Prostate gland (tissue), 2 donors: ENCODE measurements at regions not wholly inside any gene's neighbourhood (a gene's known extent, or its start where the extent isn't known, plus 50 kb on each side); places are given as distances from the start of the nearest gene placed in this dataset.

Experiments
- DNase-seq: peaks from one replicate; pipeline ENCODE4 v3.0.0-alpha.2; 2019; ENCODE audit warnings: low spot score
- H3K27ac ChIP-seq, 2 donors: fragments of 200-600 bp; sonication (generic); 2 replicates each; pipeline ENCODE4 v1.5.1; 2017 to 2019
- H3K27me3 ChIP-seq: fragments of 200-600 bp; sonication (generic); replicated peaks from 2 replicates; pipeline ENCODE4 v1.5.1; 2019; ENCODE audit not compliant: insufficient read depth
- H3K36me3 ChIP-seq, 2 donors: fragments of 200-600 bp; sonication (generic); 1 replicate in 1 of 2; 2 replicates in 1 of 2; pipeline versions ENCODE4 v1.5.1 to v1.8.1; 2017 to 2019
- H3K4me1 ChIP-seq: fragments of 200-600 bp; sonication (generic); replicated peaks from 2 replicates; pipeline ENCODE4 v1.5.1; 2019
- H3K4me3 ChIP-seq, 2 donors: fragments of 200-600 bp; sonication (generic); 2 replicates each; pipeline ENCODE4 v1.5.1; 2017 to 2019
- H3K9me3 ChIP-seq: fragments of 200-600 bp; sonication (generic); 2 replicates; pipeline ENCODE4 v1.5.1; 2017
- POLR2A ChIP-seq: fragments of 450-650 bp; IDR thresholded peaks from one replicate; pipeline ENCODE4 v1.6.1; 2016; ENCODE audit warnings: antibody characterized with exemption, mild to moderate bottlenecking
- POLR2AphosphoS5 ChIP-seq: sonication (generic); formaldehyde crosslinking; IDR thresholded peaks from one replicate; pipeline ENCODE4 v1.6.1; 2017; ENCODE audit warnings: antibody characterized with exemption
- WGBS: methylation state at CpG from one replicate; pipeline ENCODE4 v1.1.5; 2018; 5-methylcytosine and 5-hydroxymethylcytosine counted together
- intact Hi-C: fragments of 100-400 bp; cut with DNase I; formaldehyde crosslinking; loops from one replicate; pipeline ENCODE4 v1.14.2; 2022
- TF ChIP-seq, protein P1 (sequence below), 4 experiments: fragments of 200-600 bp in 2 of 4; fragments of 450-650 bp in 2 of 4; sonication (generic) in 2 of 4; IDR thresholded peaks; 1 replicate in 3 of 4; 2 replicates in 1 of 4; pipeline ENCODE4 v1.5.1; 2016 to 2019; ENCODE audit warnings: antibody characterized with exemption in 4 of 4, mild to moderate bottlenecking in 2 of 4, moderate library complexity in 2 of 4

DNA sequence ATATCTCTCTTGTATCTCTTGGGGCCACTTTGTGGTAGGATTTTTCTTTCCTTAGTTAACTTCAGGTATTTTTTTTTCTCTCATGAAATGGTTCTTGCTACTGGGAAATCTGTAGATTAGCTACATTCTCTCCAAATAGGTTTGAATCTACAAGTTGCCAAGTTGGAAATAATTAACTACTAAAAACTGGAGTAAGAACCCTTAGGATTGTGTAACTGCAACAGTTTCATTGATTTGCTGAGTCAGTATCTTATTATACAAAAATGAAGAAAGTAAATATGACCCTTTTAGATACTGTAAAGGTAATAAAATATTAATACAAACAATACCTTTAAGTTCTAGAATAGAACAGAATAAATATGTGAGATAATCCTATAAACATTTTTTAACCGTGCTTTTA is 327.9 kb downstream of the CXXC4 start:
- WGBS = 49% methylated on average over 1 of the region's 1 CpG
- no peak for DNase-seq

DNA sequence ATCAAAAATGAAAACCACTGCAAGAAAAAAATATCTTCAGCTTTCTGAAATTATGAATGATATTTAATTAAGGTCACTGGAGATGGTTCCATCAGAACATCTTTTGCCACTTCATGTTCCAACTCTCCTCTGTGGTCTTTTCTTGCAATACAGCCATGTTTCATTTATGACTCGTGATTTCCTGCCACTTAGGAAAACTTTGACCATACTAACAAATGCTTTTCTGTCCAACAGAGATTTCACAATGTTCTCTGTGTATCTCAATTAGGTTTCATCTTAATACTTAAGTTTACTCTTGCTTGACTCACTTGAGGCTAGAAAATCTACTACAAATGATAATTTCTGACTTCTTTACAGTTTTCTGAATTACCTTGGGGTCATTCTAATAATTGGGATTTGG is 330.9 kb downstream of the CXXC4 start:
- Histone ChIP-seq H3K27ac (no peak overlapping the region), H3K27me3 (no peaks in the 10 kb centered on the region), H3K36me3 (no peaks in the 10 kb centered on the region), H3K9me3 (no peaks in the 10 kb centered on the region), H3K4me3 (no peak overlapping the region), H3K4me1 (no peaks in the 10 kb centered on the region)
- WGBS = 61% methylated on average over 1 of the region's 1 CpG
- no peak for DNase-seq
- intact Hi-C loops = no loop called here
- TF ChIP-seq, protein P1, sequence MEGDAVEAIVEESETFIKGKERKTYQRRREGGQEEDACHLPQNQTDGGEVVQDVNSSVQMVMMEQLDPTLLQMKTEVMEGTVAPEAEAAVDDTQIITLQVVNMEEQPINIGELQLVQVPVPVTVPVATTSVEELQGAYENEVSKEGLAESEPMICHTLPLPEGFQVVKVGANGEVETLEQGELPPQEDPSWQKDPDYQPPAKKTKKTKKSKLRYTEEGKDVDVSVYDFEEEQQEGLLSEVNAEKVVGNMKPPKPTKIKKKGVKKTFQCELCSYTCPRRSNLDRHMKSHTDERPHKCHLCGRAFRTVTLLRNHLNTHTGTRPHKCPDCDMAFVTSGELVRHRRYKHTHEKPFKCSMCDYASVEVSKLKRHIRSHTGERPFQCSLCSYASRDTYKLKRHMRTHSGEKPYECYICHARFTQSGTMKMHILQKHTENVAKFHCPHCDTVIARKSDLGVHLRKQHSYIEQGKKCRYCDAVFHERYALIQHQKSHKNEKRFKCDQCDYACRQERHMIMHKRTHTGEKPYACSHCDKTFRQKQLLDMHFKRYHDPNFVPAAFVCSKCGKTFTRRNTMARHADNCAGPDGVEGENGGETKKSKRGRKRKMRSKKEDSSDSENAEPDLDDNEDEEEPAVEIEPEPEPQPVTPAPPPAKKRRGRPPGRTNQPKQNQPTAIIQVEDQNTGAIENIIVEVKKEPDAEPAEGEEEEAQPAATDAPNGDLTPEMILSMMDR (IDR thresholded peaks at IDR 0.05) = no peak
- no peak for TF ChIP-seq POLR2AphosphoS5
- no peak for TF ChIP-seq POLR2A

More for the DNA sequence above, 327.9 kb downstream of the CXXC4 start:
- no peak overlapping the region for H3K4me3 ChIP-seq
- H3K27ac ChIP-seq = no peak overlapping the region
- H3K9me3 ChIP-seq = no peaks in the 10 kb centered on the region
- no peaks in the 10 kb centered on the region for H3K4me1 ChIP-seq
- intact Hi-C loops = no loop called here
- no peaks in the 10 kb centered on the region for H3K36me3 ChIP-seq
- no peak for TF ChIP-seq POLR2AphosphoS5
- no peak for TF ChIP-seq POLR2A
- TF ChIP-seq, protein P1 (IDR thresholded peaks at IDR 0.05) = no peak
- H3K27me3 ChIP-seq = no peaks in the 10 kb centered on the region

DNA sequence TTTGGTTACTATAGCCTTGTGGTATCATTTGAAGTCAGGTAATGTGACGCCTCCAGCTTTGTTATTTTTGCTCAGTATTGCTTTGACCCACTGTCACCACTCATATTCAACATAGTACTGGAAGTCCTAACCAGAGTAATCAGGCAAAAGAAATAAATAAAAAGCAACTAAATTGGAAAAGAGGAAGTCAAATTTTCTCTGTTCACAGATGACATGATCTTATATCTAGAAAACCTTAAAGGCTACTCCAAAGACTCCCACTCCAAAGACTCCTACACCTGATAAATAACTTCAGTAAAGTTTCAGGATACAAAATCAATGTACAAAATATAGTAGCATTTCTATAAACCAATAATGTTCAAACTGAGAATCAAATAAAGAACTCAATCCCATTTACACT is 348.6 kb downstream of the CXXC4 start:
- TF ChIP-seq POLR2A = no peak
- Histone ChIP-seq H3K27me3 (no peaks in the 10 kb centered on the region), H3K4me1 (no peaks in the 10 kb centered on the region), H3K9me3 (no peaks in the 10 kb centered on the region), H3K27ac (no peak overlapping the region), H3K4me3 (no peak overlapping the region), H3K36me3 (no peaks in the 10 kb centered on the region)
- WGBS = 85% methylated on average over 1 of the region's 1 CpG
- intact Hi-C loops = no loop called here
- DNase-seq = no peak

DNA sequence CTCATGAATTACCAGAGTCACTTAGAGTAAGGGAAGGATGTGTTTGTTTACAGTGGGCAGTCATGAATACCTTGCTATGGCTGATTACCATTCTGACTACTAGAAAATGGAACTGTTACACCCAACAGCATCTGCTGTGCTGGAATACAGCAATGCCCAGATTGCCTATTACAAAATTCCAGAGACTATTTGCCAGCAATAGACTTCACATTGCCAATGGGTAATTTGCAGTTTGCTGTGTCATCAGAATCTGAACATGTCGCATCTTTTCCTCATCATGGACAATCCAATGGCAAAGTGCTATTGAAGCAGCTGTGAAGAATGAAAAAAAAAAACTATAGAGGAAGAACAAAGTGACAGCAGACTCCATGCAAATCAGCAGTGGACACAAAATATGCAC is 356.6 kb downstream of the CXXC4 start:
- Histone ChIP-seq H3K36me3 (no peaks in the 10 kb centered on the region), H3K27me3 (no peaks in the 10 kb centered on the region), H3K27ac (no peak overlapping the region), H3K4me3 (no peak overlapping the region), H3K9me3 (no peaks in the 10 kb centered on the region), H3K4me1 (no peaks in the 10 kb centered on the region)
- intact Hi-C loops = no loop called here
- 91% methylated on average over 1 of the region's 1 CpG for WGBS
- TF ChIP-seq POLR2AphosphoS5 = no peak
- TF ChIP-seq, protein P1 (IDR thresholded peaks at IDR 0.05) = no peak
- TF ChIP-seq POLR2A = no peak
- no peak for DNase-seq

DNA sequence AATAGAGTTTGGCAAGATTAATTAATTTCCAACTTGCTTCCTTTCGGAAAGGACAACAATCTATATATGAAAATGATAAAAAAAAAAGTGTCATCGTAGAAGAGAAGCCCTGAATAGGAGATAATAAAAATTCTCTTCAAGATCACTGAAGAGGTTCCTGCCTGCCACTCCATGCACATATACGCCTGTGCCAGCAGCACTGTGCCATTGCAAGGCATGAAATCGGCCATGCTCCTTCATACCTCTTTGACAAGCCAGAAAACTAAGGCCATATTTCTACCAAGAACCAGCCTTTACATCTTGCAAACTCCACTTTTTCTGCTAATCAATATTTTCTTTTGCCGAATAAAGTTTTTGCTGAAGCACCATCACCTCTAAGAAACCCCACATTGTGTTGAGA is 365.5 kb downstream of the CXXC4 start:
- Histone ChIP-seq H3K9me3 (no peaks in the 10 kb centered on the region), H3K36me3 (no peaks in the 10 kb centered on the region)
- 76% methylated on average over 5 of the region's 5 CpGs for WGBS

DNA sequence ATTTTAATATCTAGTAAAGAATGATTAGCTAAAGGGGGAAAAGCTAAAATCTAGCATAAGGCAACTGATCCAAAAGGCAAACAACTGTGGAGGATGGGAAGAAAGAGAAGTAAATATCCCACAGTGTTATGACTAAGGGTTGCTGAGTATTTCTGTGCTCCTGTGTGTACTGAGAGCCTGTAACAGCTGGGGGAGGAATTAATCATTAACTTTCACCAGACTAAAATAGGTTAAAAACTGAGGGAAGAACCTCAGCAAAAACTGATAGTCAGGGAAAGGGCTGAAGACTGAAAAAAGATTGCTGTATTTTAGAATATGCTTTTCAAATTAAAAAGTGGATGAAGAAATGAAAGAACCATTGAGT is 365.9 kb downstream of the CXXC4 start:
- no peak for DNase-seq
- TF ChIP-seq POLR2A = no peak
- TF ChIP-seq, protein P1 (IDR thresholded peaks at IDR 0.05) = no peak
- TF ChIP-seq POLR2AphosphoS5 = no peak
- no peaks in the 10 kb centered on the region for H3K36me3 ChIP-seq
- no peak overlapping the region for H3K27ac ChIP-seq
- H3K9me3 ChIP-seq = no peaks in the 10 kb centered on the region
- H3K4me1 ChIP-seq = no peaks in the 10 kb centered on the region
- no peaks in the 10 kb centered on the region for H3K27me3 ChIP-seq
- intact Hi-C loops = no loop called here
- no peak overlapping the region for H3K4me3 ChIP-seq

More for the DNA sequence above, 365.5 kb downstream of the CXXC4 start:
- TF ChIP-seq POLR2A (no peak), POLR2AphosphoS5 (no peak)
- H3K27ac ChIP-seq = no peak overlapping the region
- DNase-seq = no peak
- intact Hi-C loops = no loop called here
- no peak overlapping the region for H3K4me3 ChIP-seq
- H3K4me1 ChIP-seq = no peaks in the 10 kb centered on the region
- H3K27me3 ChIP-seq = no peaks in the 10 kb centered on the region
